Activated naive CD4-positive, alpha-beta T cell treated with anti-CD3 and anti-CD28 coated beads for 36 hours (primary cell): ENCODE measurements at regions not wholly inside any gene's neighbourhood (a gene's known extent, or its start where the extent isn't known, plus 50 kb on each side); places are given as distances from the start of the nearest gene placed in this dataset.

Experiments used
- CTCF ChIA-PET: fragments of 350-600 bp; sonication (Branson Sonifier 250); formaldehyde crosslinking; loops from one replicate; lab custom pipeline; 2021; ENCODE audit warnings: antibody characterized with exemption; lab: Charles Lee
- DNase-seq: peaks from one replicate; pipeline ENCODE4 v3.0.0-alpha.2; 2020
- H3K27ac Mint-ChIP-seq: one replicate; pipeline ENCODE4 v1.8.0; 2021; ENCODE audit warnings: mild to moderate bottlenecking, mixed read lengths
- H3K27me3 Mint-ChIP-seq: one replicate; pipeline ENCODE4 v1.8.0; 2021; ENCODE audit warnings: low read depth, mixed read lengths
- H3K36me3 Mint-ChIP-seq: one replicate; pipeline ENCODE4 v1.8.0; 2021; ENCODE audit warnings: low read depth, mixed read lengths
- H3K4me1 Mint-ChIP-seq: one replicate; pipeline ENCODE4 v1.8.0; 2021; ENCODE audit warnings: low read depth, mixed read lengths
- H3K4me3 Mint-ChIP-seq: one replicate; pipeline ENCODE4 v1.8.0; 2021; ENCODE audit warnings: mild to moderate bottlenecking, moderate library complexity, mixed read lengths
- H3K9me3 Mint-ChIP-seq: one replicate; pipeline ENCODE4 v1.8.0; 2021; ENCODE audit warnings: mixed read lengths
- intact Hi-C: fragments of 100-400 bp; cut with micrococcal nuclease; formaldehyde crosslinking; loops from one replicate; pipeline ENCODE4 v1.15.1; 2023

- Mint-ChIP-seq H3K36me3 (peaks cover 2% of the 10 kb centered on the region), H3K4me3 (no peak overlapping the region), H3K4me1 (no peaks in the 10 kb centered on the region), H3K27ac (no peak overlapping the region), H3K27me3 (peaks cover 4% of the 10 kb centered on the region), H3K9me3 (no peaks in the 10 kb centered on the region)
- CTCF ChIA-PET = no interaction called here
- DNase-seq = no peak
- intact Hi-C loops = no loop called here
Observed at GRCh38 chr9:81508476-81508875, 180.9 kb downstream of the TLE1 start.

GRCh38 chr9:81506941-81507864 is 182.1 kb downstream of the TLE1 start:
- no peaks in the 10 kb centered on the region for H3K4me1 Mint-ChIP-seq
- peaks cover 2% of the 10 kb centered on the region for H3K36me3 Mint-ChIP-seq
- intact Hi-C loops = no loop called here
- no peak for DNase-seq
- H3K4me3 Mint-ChIP-seq = no peak overlapping the region
- H3K9me3 Mint-ChIP-seq = no peaks in the 10 kb centered on the region
- no peak overlapping the region for H3K27ac Mint-ChIP-seq
- H3K27me3 Mint-ChIP-seq = peaks cover 4% of the 10 kb centered on the region
- CTCF ChIA-PET = no interaction called here

DNA sequence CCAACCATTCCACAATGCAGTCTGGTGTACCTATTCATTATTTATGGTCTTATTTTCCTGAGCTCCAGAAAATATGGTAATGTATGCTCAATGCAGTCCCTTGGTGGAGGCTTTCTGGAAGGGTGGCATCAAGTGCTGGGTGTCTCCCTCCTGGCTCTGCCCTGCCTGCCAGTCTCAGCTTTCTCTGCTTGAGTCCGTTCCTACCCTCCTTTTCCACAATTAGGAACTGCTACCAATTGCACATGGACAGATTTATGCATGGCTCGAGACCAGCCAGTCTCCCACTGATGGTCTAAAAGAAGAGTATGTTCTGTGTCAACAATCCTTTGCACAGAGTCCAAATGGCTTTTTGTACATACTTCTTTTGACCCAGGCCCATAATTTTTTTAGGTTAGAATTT is 189.8 kb downstream of the TLE1 start:
- Mint-ChIP-seq H3K9me3 (peaks cover 4% of the 10 kb centered on the region), H3K4me3 (no peak overlapping the region)

GRCh38 chr9:81499021-81499454 is 190.3 kb downstream of the TLE1 start:
- intact Hi-C loops = no loop called here
- Mint-ChIP-seq H3K4me1 (no peaks in the 10 kb centered on the region), H3K27me3 (no peaks in the 10 kb centered on the region), H3K27ac (no peak overlapping the region), H3K36me3 (no peaks in the 10 kb centered on the region), H3K9me3 (peaks cover 4% of the 10 kb centered on the region), H3K4me3 (no peak overlapping the region)
- DNase-seq = no peak
- CTCF ChIA-PET = no interaction called here

More for the DNA sequence above, 189.8 kb downstream of the TLE1 start:
- CTCF ChIA-PET = no interaction called here
- DNase-seq = no peak
- H3K27ac Mint-ChIP-seq = no peak overlapping the region
- no peaks in the 10 kb centered on the region for H3K36me3 Mint-ChIP-seq
- no peaks in the 10 kb centered on the region for H3K27me3 Mint-ChIP-seq
- intact Hi-C loops = no loop called here
- H3K4me1 Mint-ChIP-seq = no peaks in the 10 kb centered on the region

DNA sequence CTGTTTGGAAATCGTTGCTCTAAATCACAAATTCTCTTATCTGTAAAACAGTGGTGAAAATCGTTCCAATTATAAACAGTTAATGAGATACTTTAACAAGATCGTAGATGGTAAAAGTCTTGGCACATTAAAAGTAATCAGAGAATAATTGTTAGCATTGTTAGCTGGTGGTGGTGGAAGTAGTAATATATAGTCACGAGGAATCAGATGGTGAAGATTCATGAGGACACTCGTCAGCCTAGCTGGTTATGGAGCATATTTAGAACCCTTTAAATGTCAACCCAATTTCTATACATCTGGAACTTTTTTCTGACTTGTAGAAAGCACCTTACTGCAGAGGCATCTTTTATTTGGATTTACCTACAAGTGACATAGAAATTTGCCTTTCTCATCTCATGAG is 190.8 kb downstream of the TLE1 start:
- intact Hi-C loops = no loop called here
- no peaks in the 10 kb centered on the region for H3K36me3 Mint-ChIP-seq
- H3K4me1 Mint-ChIP-seq = no peaks in the 10 kb centered on the region
- no peak overlapping the region for H3K27ac Mint-ChIP-seq
- H3K9me3 Mint-ChIP-seq = peaks cover 4% of the 10 kb centered on the region
- H3K27me3 Mint-ChIP-seq = no peaks in the 10 kb centered on the region
- CTCF ChIA-PET = no interaction called here
- no peak overlapping the region for H3K4me3 Mint-ChIP-seq
- no peak for DNase-seq

GRCh38 chr9:81497091-81497490 is 192.3 kb downstream of the TLE1 start:
- Mint-ChIP-seq H3K36me3 (no peaks in the 10 kb centered on the region), H3K4me3 (no peak overlapping the region), H3K27me3 (no peaks in the 10 kb centered on the region), H3K27ac (no peak overlapping the region), H3K4me1 (no peaks in the 10 kb centered on the region), H3K9me3 (peaks cover 3% of the 10 kb centered on the region)
- CTCF ChIA-PET = no interaction called here
- no peak for DNase-seq
- intact Hi-C loops = no loop called here

DNA sequence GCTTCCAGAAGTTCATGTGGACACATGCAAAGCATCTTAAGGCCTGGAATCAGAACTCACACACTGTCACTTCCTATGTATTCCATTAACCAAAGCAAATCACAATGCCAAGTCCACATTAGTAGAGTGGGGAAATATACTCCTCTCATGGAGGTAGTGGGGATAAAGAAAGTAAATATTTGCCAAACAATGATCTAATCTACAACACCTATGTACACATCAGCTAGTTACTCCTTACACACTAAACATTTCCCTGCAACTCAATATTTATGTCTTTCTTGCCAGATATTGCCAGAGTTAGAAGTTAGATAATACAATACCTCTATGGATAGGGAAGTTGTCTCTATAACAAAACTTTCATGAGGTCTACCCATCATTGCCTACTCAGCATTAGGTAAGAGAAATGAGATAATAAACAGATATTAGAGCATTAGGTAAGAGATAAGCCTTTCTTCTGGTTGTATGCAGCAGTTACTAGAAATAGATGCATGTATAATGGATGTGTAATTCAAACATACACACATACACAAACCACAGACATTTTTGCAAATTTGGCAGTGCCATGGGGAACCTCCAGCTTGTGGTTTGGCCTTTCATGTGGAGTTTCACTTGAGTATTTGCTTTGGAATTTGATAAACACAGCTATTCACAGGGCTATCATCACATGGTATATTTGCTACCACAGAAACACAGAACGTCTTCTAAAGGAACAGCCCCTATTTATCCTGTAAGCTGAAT is 196.5 kb downstream of the TLE1 start:
- Mint-ChIP-seq H3K27ac (no peak overlapping the region), H3K4me1 (no peaks in the 10 kb centered on the region), H3K9me3 (peaks cover 3% of the 10 kb centered on the region), H3K27me3 (no peaks in the 10 kb centered on the region), H3K4me3 (no peak overlapping the region), H3K36me3 (no peaks in the 10 kb centered on the region)
- no peak for DNase-seq
- CTCF ChIA-PET = no interaction called here
- intact Hi-C loops = no loop called here

DNA sequence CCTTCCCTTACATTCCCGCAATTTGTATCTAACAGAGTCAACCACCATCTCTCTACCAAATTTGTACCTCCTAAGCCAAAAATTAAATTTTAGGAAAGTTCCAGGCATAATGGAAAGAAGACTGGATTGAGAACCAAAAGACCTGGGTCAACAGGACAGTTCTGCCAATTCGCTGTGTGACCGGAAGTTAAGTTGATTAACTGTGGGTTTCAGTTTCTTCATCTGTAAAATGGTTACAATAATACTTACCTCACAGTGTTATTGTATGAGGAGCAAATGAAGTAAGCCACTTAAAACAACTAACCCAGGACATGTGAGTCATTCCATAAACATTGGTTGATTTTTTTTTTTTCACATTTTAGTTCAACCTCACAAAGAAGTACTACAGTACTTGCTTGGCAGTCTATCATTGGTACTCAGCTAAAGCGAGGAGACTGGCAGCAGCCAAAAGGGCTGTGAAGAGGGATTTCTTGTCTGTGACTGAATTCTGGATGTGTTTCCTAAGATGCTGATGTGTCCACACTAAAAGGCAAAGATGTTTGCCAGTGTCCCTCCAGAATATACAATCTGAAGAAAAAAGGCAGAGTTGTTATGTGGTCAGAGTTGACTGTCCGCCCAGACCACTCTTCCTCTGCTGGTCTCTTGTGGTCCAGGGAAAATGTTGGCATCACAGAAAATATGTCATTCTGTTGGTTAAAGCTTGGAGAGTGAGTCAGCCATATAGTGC is 198.6 kb downstream of the TLE1 start:
- Mint-ChIP-seq H3K27ac (no peak overlapping the region), H3K4me3 (no peak overlapping the region), H3K27me3 (peaks cover 2% of the 10 kb centered on the region), H3K9me3 (peaks cover under 1% of the 10 kb centered on the region), H3K4me1 (no peaks in the 10 kb centered on the region), H3K36me3 (no peaks in the 10 kb centered on the region)
- CTCF ChIA-PET = no interaction called here
- intact Hi-C loops = no loop called here
- no peak for DNase-seq

DNA sequence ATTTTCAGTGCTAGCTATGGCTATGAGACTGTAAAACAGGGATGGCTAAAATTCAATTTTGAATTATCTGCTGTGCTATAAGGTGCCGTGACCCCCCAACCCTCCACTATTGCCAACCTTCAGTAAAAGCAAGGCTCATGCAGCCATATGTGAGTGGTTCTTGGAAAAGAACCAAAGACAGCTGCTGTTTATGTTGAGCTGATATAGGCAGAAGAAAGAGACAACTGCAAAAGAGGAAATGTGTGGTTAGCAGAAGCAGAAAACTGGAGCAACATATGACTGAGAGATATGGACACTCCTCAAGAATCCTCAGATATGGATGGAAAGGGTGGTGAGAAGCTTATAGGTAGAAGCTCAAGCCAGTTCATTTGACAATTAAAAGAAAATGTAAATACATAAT is 200.3 kb downstream of the TLE1 start:
- Mint-ChIP-seq H3K9me3 (no peaks in the 10 kb centered on the region), H3K4me1 (no peaks in the 10 kb centered on the region)

DNA sequence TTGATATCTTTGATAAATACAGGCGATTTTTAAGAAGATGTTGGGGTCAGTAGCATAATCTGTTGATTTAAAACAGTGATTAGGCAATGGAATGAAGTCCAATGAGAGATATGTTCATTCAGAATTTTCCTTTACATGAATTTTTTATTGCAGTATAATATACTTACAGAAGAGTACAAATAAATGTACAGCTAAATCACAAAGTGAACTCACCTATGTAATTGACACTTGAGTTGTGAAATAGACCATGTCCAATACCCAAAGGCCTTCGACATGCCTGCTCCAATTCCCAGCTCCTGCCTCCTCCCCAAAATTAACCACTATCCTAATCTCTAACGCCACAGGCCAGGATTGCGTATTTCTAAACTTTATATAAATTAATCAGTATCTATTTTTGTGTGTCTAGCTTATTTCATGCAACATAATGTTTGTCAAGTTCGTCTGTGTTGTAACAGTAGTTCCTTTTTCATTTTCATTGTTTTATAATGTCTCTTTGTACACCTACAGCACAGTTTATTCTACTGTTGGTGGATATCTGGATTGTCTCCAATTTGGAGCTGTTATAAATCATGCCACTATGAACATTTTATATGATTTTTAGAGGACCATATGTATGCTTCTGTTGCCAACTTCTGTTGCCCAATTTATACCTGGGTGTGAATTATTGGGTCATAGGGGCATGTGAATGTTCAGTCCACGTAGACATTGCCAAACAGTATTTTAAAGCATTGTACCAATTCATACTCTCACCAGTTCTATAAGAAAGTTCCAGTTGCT is 208.3 kb downstream of the TLE1 start:
- no peaks in the 10 kb centered on the region for H3K4me1 Mint-ChIP-seq
- H3K27ac Mint-ChIP-seq = no peak overlapping the region
- H3K36me3 Mint-ChIP-seq = no peaks in the 10 kb centered on the region
- intact Hi-C loops = no loop called here
- peaks cover 1% of the 10 kb centered on the region for H3K9me3 Mint-ChIP-seq
- CTCF ChIA-PET = no interaction called here
- no peak for DNase-seq
- H3K27me3 Mint-ChIP-seq = no peaks in the 10 kb centered on the region
- H3K4me3 Mint-ChIP-seq = no peak overlapping the region

More for the DNA sequence above, 200.3 kb downstream of the TLE1 start:
- intact Hi-C loops = no loop called here
- Mint-ChIP-seq H3K27me3 (peaks cover 2% of the 10 kb centered on the region), H3K36me3 (no peaks in the 10 kb centered on the region), H3K4me3 (no peak overlapping the region), H3K27ac (no peak overlapping the region)
- no peak for DNase-seq
- CTCF ChIA-PET = no interaction called here

DNA sequence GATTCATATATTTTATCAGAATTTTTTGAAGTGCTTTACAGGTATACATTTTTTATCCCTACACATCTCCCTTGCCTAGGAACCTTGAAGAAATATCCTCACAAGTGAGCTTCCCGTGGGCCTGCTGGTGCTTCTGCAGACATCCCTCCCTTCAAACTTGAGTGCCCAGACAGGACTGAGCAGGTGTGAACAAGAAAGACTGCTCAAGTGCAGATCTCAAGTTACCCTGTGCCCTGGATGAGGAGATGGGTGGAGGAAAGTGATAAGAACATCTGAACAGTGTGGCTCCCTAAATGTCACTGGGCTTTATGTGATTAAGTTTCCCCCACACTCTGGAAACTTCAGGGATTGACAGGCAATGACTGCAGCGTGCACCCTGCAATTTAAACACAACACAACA is 209.8 kb downstream of the TLE1 start:
- CTCF ChIA-PET = no interaction called here
- DNase-seq = no peak
- Mint-ChIP-seq H3K4me3 (no peak overlapping the region), H3K27ac (no peak overlapping the region), H3K36me3 (no peaks in the 10 kb centered on the region), H3K27me3 (no peaks in the 10 kb centered on the region), H3K9me3 (peaks cover 1% of the 10 kb centered on the region), H3K4me1 (no peaks in the 10 kb centered on the region)
- intact Hi-C loops = no loop called here

DNA sequence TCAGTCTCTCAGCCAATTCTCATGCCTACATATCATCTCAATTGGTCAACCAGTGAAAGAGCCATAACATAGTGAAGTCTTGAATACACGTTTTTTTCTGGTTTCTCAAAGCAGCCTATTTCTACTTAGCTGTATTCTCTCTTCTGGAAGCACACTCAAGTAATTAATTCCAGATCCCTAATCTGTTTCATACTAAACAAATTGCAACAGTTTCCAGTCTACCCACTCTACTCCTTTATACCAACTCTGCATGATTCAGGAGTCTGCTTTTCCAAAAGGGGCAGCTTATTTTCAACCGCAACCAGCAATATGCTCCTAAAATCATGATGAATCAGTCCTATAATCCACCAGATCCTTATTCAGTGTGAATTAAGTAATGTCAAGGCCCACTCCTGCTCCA is 211.7 kb downstream of the TLE1 start:
- CTCF ChIA-PET = no interaction called here

More for the DNA sequence above, 211.7 kb downstream of the TLE1 start:
- intact Hi-C loops = no loop called here
- H3K27me3 Mint-ChIP-seq = no peaks in the 10 kb centered on the region
- H3K27ac Mint-ChIP-seq = no peak overlapping the region
- no peaks in the 10 kb centered on the region for H3K36me3 Mint-ChIP-seq
- H3K9me3 Mint-ChIP-seq = peaks cover 1% of the 10 kb centered on the region
- no peak overlapping the region for H3K4me3 Mint-ChIP-seq
- DNase-seq = no peak
- H3K4me1 Mint-ChIP-seq = no peaks in the 10 kb centered on the region
